Peyer's patch (tissue), 4 donors: ENCODE measurements at regions not wholly inside any gene's neighbourhood (a gene's known extent, or its start where the extent isn't known, plus 50 kb on each side); places are given as distances from the start of the nearest gene placed in this dataset.

Source experiments
- DNase-seq, 3 donors: peaks; one replicate each; pipeline ENCODE4 v3.0.0-alpha.2; 2017 to 2019
- H3K27ac ChIP-seq, 4 donors: fragments of 200-600 bp; sonication (generic); one replicate each; pipeline ENCODE4 v1.5.1; 2016 to 2019
- H3K27me3 ChIP-seq, 2 donors: fragments of 200-600 bp; sonication (generic); one replicate each; pipeline ENCODE4 v1.5.1; 2019
- H3K36me3 ChIP-seq, 3 donors: fragments of 200-600 bp; sonication (generic); one replicate each; pipeline ENCODE4 v1.5.1; 2016 to 2019
- H3K4me1 ChIP-seq, 4 donors: fragments of 200-600 bp; sonication (generic); one replicate each; pipeline ENCODE4 v1.5.1; 2016 to 2019
- H3K4me3 ChIP-seq, 4 donors: fragments of 200-600 bp; sonication (generic); 1 replicate in 3 of 4; 2 replicates in 1 of 4; pipeline ENCODE4 v1.5.1; 2016 to 2019; ENCODE audit warnings: mild to moderate bottlenecking in 1 of 4
- H3K9me3 ChIP-seq, 4 donors: fragments of 200-600 bp; sonication (generic); one replicate each; pipeline ENCODE4 v1.5.1; 2016 to 2019; ENCODE audit warnings: mild to moderate bottlenecking in 1 of 4
- CTCF ChIP-seq, 6 experiments: fragments of 450-650 bp in 4 of 6; fragments of 200-600 bp in 2 of 6; sonication (generic) in 1 of 6; IDR thresholded peaks; one replicate each; pipeline ENCODE4 v1.5.1; 2017 to 2019; ENCODE audit warnings: antibody characterized with exemption in 6 of 6, mild to moderate bottlenecking in 3 of 6, moderate library complexity in 1 of 6
- POLR2A ChIP-seq, 2 donors: fragments of 450-650 bp; IDR thresholded peaks; one replicate each; pipeline ENCODE4 v1.5.1; 2017; ENCODE audit warnings: antibody characterized with exemption in 2 of 2, mild to moderate bottlenecking in 2 of 2, moderate library complexity in 2 of 2

- Histone ChIP-seq H3K4me1 (no peaks in the 10 kb centered on the region), H3K4me3 (no peak overlapping the region), H3K36me3 (no peaks in the 10 kb centered on the region), H3K9me3 (no peaks in the 10 kb centered on the region), H3K27ac (no peak overlapping the region), H3K27me3 (no peaks in the 10 kb centered on the region)
- no peak for DNase-seq
- TF ChIP-seq POLR2A (IDR thresholded peaks at IDR 0.05) (no peak), CTCF (IDR thresholded peaks at IDR 0.05) (no peak)
Measured at GRCh38 chr3:61438253-61439121, 122.9 kb upstream of the PTPRG start.

DNA sequence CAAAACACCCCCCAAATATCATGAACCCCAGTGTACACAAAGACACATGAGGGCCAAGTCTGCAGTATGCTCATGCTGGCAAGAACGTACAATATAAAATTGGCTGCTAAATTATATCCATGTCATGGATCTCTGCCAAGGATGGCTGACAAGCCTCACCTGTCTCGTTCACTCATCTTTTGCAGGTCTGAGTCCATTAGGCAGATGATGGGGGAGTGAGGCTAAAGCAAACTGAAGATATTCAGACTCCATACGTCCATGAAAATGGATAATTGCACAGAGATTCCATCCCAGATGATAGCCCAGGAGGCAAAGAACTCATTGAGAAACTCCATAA is 122.3 kb upstream of the PTPRG start:
- Histone ChIP-seq H3K27ac (no peak overlapping the region), H3K4me1 (no peaks in the 10 kb centered on the region), H3K9me3 (no peaks in the 10 kb centered on the region), H3K27me3 (no peaks in the 10 kb centered on the region), H3K4me3 (no peak overlapping the region), H3K36me3 (no peaks in the 10 kb centered on the region)
- TF ChIP-seq POLR2A (IDR thresholded peaks at IDR 0.05), result no peak
- no peak for TF ChIP-seq CTCF (IDR thresholded peaks at IDR 0.05)
- no peak for DNase-seq

DNA sequence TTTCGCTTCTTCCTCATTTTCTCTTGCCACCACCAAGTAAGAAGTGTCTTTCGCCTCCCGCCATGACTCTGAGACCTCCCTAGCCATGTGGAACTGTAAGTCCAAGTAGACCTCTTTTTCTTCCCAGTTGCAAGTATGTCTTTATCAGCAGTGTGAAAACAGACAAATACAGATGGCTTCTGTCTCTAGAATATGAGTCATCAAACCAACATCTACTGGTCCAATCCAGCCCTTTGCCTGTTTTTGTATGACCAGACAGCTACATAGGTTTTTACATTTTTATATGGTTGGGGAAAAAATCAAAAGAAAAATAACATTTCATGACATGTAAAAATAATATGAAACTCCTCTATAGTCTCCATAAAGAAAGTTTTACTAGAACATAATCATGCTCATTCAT is 118.7 kb upstream of the PTPRG start:
- H3K36me3 ChIP-seq, result no peaks in the 10 kb centered on the region
- DNase-seq, result no peak
- H3K27me3 ChIP-seq, result no peaks in the 10 kb centered on the region
- TF ChIP-seq CTCF (IDR thresholded peaks at IDR 0.05), result no peak
- TF ChIP-seq POLR2A (IDR thresholded peaks at IDR 0.05), result no peak
- H3K4me1 ChIP-seq, result no peaks in the 10 kb centered on the region
- H3K4me3 ChIP-seq, result no peak overlapping the region
- no peaks in the 10 kb centered on the region for H3K9me3 ChIP-seq
- no peak overlapping the region for H3K27ac ChIP-seq

- H3K4me3 ChIP-seq, result no peak overlapping the region
- DNase-seq, result no peak
- H3K4me1 ChIP-seq, result no peaks in the 10 kb centered on the region
- TF ChIP-seq CTCF (IDR thresholded peaks at IDR 0.05) (no peak), POLR2A (IDR thresholded peaks at IDR 0.05) (no peak)
- no peaks in the 10 kb centered on the region for H3K36me3 ChIP-seq
- H3K27ac ChIP-seq, result no peak overlapping the region
- no peaks in the 10 kb centered on the region for H3K9me3 ChIP-seq
- no peaks in the 10 kb centered on the region for H3K27me3 ChIP-seq
Measured at GRCh38 chr3:61443886-61444285, 117.5 kb upstream of the PTPRG start.

DNA sequence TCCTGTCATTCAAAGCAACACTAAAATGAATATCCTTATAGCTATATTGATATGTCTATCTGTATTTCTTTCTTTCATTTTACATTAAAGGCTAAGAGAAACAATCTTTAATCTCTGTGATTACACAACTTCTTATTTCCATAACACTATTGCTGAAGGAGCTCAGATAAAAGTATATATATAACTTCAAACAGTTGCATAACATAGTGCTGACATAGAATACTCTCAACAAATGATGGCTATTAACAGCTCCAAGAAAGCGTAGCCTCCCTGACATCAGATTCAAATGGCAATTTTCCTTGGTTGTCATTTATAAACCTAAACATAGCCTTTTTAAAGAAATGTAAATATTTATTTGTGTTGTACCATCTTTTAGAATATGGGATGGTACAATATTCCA is 116.6 kb upstream of the PTPRG start:
- no peaks in the 10 kb centered on the region for H3K27me3 ChIP-seq
- no peak overlapping the region for H3K4me3 ChIP-seq
- H3K36me3 ChIP-seq, result no peaks in the 10 kb centered on the region
- H3K9me3 ChIP-seq, result no peaks in the 10 kb centered on the region
- no peaks in the 10 kb centered on the region for H3K4me1 ChIP-seq
- H3K27ac ChIP-seq, result no peak overlapping the region
- no peak for TF ChIP-seq POLR2A (IDR thresholded peaks at IDR 0.05)
- TF ChIP-seq CTCF (IDR thresholded peaks at IDR 0.05), result no peak
- no peak for DNase-seq
